ENCODE measurements at regions not wholly inside any gene's neighbourhood (a gene's known extent, or its start where the extent isn't known, plus 50 kb on each side); places are given as distances from the start of the nearest gene placed in this dataset.

GRCh38 chr1:55604749-55605148 is 389.6 kb upstream of the USP24 start:
- TF ChIP-seq, protein P1, sequence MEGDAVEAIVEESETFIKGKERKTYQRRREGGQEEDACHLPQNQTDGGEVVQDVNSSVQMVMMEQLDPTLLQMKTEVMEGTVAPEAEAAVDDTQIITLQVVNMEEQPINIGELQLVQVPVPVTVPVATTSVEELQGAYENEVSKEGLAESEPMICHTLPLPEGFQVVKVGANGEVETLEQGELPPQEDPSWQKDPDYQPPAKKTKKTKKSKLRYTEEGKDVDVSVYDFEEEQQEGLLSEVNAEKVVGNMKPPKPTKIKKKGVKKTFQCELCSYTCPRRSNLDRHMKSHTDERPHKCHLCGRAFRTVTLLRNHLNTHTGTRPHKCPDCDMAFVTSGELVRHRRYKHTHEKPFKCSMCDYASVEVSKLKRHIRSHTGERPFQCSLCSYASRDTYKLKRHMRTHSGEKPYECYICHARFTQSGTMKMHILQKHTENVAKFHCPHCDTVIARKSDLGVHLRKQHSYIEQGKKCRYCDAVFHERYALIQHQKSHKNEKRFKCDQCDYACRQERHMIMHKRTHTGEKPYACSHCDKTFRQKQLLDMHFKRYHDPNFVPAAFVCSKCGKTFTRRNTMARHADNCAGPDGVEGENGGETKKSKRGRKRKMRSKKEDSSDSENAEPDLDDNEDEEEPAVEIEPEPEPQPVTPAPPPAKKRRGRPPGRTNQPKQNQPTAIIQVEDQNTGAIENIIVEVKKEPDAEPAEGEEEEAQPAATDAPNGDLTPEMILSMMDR (IDR thresholded peaks at IDR 0.05), result no peak
- TF ChIP-seq POLR2A (IDR thresholded peaks at IDR 0.05), result no peak

All from lower leg skin (tissue), 3 donors.